Stomach (tissue), 8 donors: ENCODE measurements at regions not wholly inside any gene's neighbourhood (a gene's known extent, or its start where the extent isn't known, plus 50 kb on each side); places are given as distances from the start of the nearest gene placed in this dataset.

Source experiments
- DNase-seq, 2 donors: peaks; one replicate each; pipeline versions ENCODE4 v3.0.0 to v3.0.0-alpha.2; 2013 to 2019
- H3K27ac ChIP-seq, 5 donors: fragments of 200-600 bp in 4 of 5; sonication (generic) in 4 of 5; one replicate each; pipeline ENCODE4 v1.5.1; 2013 to 2019; ENCODE audit warnings: mild to moderate bottlenecking in 1 of 5, moderate library complexity in 1 of 5
- H3K27me3 ChIP-seq, 3 donors: fragments of 200-600 bp; sonication (generic); one replicate each; pipeline ENCODE4 v1.5.1; 2017 to 2019; ENCODE audit warnings: mixed run types in 1 of 3
- H3K36me3 ChIP-seq, 4 donors: fragments of 200-600 bp; sonication (generic); 1 replicate in 3 of 4; 2 replicates in 1 of 4; pipeline ENCODE4 v1.5.1; 2016 to 2019
- H3K4me1 ChIP-seq, 4 donors: fragments of 200-600 bp; sonication (generic); one replicate each; pipeline ENCODE4 v1.5.1; 2016 to 2019
- H3K4me3 ChIP-seq, 4 donors: fragments of 200-600 bp; sonication (generic) in 3 of 4; one replicate each; pipeline ENCODE4 v1.5.1; 2016 to 2019; ENCODE audit warnings: mild to moderate bottlenecking in 1 of 4
- H3K9me3 ChIP-seq, 4 donors: fragments of 200-600 bp; sonication (generic); one replicate each; pipeline ENCODE4 v1.5.1; 2016 to 2019
- CTCF ChIP-seq, 7 experiments: fragments of 450-650 bp in 4 of 7; fragments of 200-600 bp in 3 of 7; sonication (generic) in 3 of 7; IDR thresholded peaks; one replicate each; pipeline ENCODE4 v1.5.1; 2016 to 2019; ENCODE audit warnings: antibody characterized with exemption in 7 of 7, control low read depth in 2 of 7, mild to moderate bottlenecking in 1 of 7
- EP300 ChIP-seq: sonication (generic); formaldehyde crosslinking; IDR thresholded peaks from one replicate; pipeline ENCODE4 v1.6.1; 2017; ENCODE audit warnings: antibody characterized with exemption
- POLR2A ChIP-seq, 4 donors: fragments of 450-650 bp; IDR thresholded peaks; one replicate each; pipeline ENCODE4 v1.6.1; 2016; ENCODE audit warnings: antibody characterized with exemption in 4 of 4, control low read depth in 2 of 4, mild to moderate bottlenecking in 1 of 4, moderate library complexity in 1 of 4
- POLR2AphosphoS5 ChIP-seq, 3 donors: sonication (generic); formaldehyde crosslinking; IDR thresholded peaks; one replicate each; pipeline ENCODE4 v1.6.1; 2016; ENCODE audit warnings: antibody characterized with exemption in 3 of 3
- WGBS, 5 donors: extraction: QIAGEN DNeasy Blood & Tissue Kit in 3 of 5; methylation state at CpG; one replicate each; pipeline versions ENCODE4 v1.1.5 to v1.1.7; 2013 to 2018; 5-methylcytosine and 5-hydroxymethylcytosine counted together
- intact Hi-C: fragments of 100-400 bp; cut with DNase I; formaldehyde crosslinking; loops from one replicate; pipeline ENCODE4 v1.15.1; 2023; ENCODE audit warnings: low total_unique reads
- donor health status: healthy with polysubstance abuse.
- donor health status: Bipolar disorder and iron deficiency.
- donor health status: healthy.

GRCh38 chr2:56008661-56009431 lies 85.3 kb upstream of the EFEMP1 start:
- no peak overlapping the region for H3K27ac ChIP-seq
- intact Hi-C loops = no loop called here

GRCh38 chr2:56009758-56010458 lies 86.3 kb upstream of the EFEMP1 start:
- 20 to 31% (median 26%) methylated on average over 3 of the region's 3 CpGs for WGBS, 5 donors
- no peak overlapping the region for H3K4me3 ChIP-seq
- no peak overlapping the region for H3K27ac ChIP-seq
- no peaks in the 10 kb centered on the region for H3K27me3 ChIP-seq
- no peaks in the 10 kb centered on the region for H3K9me3 ChIP-seq
- H3K36me3 ChIP-seq = no peaks in the 10 kb centered on the region
- TF ChIP-seq CTCF (IDR thresholded peaks at IDR 0.05) (peak in 4 of 7 experiments; percentile 21 to 49 (median 38)), EP300 (no peak)
- intact Hi-C loops = no loop called here
- peaks cover 0 to 7% (median 0%) of the 10 kb centered on the region in 4 donors for H3K4me1 ChIP-seq
- peak in 1 of 2 donors; percentile 67 for DNase-seq

More at GRCh38 chr2:56008661-56009431, 85.3 kb upstream of the EFEMP1 start:
- H3K4me1 ChIP-seq = peaks cover 0 to 7% (median 0%) of the 10 kb centered on the region in 4 donors
- TF ChIP-seq POLR2AphosphoS5 (IDR thresholded peaks at IDR 0.05) = no peak
- no peak for TF ChIP-seq POLR2A (IDR thresholded peaks at IDR 0.05)
- TF ChIP-seq CTCF (IDR thresholded peaks at IDR 0.05) = no peak
- no peak for TF ChIP-seq EP300
- peak in 1 of 2 donors; percentile 89 for DNase-seq
- no peaks in the 10 kb centered on the region for H3K27me3 ChIP-seq
- WGBS, 5 donors = 21 to 27% (median 26%) methylated on average over 8 of the region's 8 CpGs
- no peaks in the 10 kb centered on the region for H3K9me3 ChIP-seq
- H3K36me3 ChIP-seq = no peaks in the 10 kb centered on the region
- H3K4me3 ChIP-seq = no peak overlapping the region

- WGBS, 5 donors = 78 to 85% (median 82%) methylated on average over 4 of the region's 4 CpGs
- Histone ChIP-seq H3K27ac (no peak overlapping the region), H3K4me1 (peaks cover 0 to 7% (median 0%) of the 10 kb centered on the region in 4 donors), H3K27me3 (no peaks in the 10 kb centered on the region), H3K9me3 (no peaks in the 10 kb centered on the region), H3K36me3 (no peaks in the 10 kb centered on the region), H3K4me3 (no peak overlapping the region)
- intact Hi-C loops = no loop called here
- no peak for DNase-seq
- TF ChIP-seq EP300 = no peak
- TF ChIP-seq CTCF (IDR thresholded peaks at IDR 0.05) = no peak
- no peak for TF ChIP-seq POLR2AphosphoS5 (IDR thresholded peaks at IDR 0.05)
- no peak for TF ChIP-seq POLR2A (IDR thresholded peaks at IDR 0.05)
Observed at GRCh38 chr2:56011624-56012023, 88.0 kb upstream of the EFEMP1 start.

- H3K4me1 ChIP-seq = peaks cover 0 to 7% (median 0%) of the 10 kb centered on the region in 4 donors
- H3K27me3 ChIP-seq = no peaks in the 10 kb centered on the region
- intact Hi-C loops = no loop called here
- no peak overlapping the region for H3K27ac ChIP-seq
- WGBS, 5 donors = 43 to 62% (median 51%) methylated on average over 1 of the region's 1 CpG
- H3K9me3 ChIP-seq = no peaks in the 10 kb centered on the region
- no peaks in the 10 kb centered on the region for H3K36me3 ChIP-seq
- TF ChIP-seq CTCF (IDR thresholded peaks at IDR 0.05) (no peak), POLR2A (IDR thresholded peaks at IDR 0.05) (no peak), EP300 (no peak), POLR2AphosphoS5 (IDR thresholded peaks at IDR 0.05) (no peak)
- H3K4me3 ChIP-seq = no peak overlapping the region
- DNase-seq = peak in 1 of 2 donors; percentile 23
Observed at GRCh38 chr2:56012221-56012765, 88.7 kb upstream of the EFEMP1 start.
